ENCODE measurements at regions not wholly inside any gene's neighbourhood (a gene's known extent, or its start where the extent isn't known, plus 50 kb on each side); places are given as distances from the start of the nearest gene placed in this dataset.

- TF ChIP-seq TFDP1 (CRISPR knock-in tag; IDR thresholded peaks at IDR 0.05; ENCODE audit: borderline replicate concordance), result no peak
- TF ChIP-seq ZNF619 (CRISPR knock-in tag; IDR thresholded peaks at IDR 0.05), result no peak
- no peak for TF ChIP-seq MBNL3 (CRISPR knock-in tag; conservative IDR thresholded peaks at IDR 0.05)
- no peak for TF ChIP-seq ZFYVE20 (CRISPR knock-in tag; IDR thresholded peaks at IDR 0.05; ENCODE audit: borderline replicate concordance, low read depth)
- TF ChIP-seq PAX8 (CRISPR knock-in tag; IDR thresholded peaks at IDR 0.05; ENCODE audit: borderline replicate concordance), result no peak
- peak; percentile 82 for TF ChIP-seq GATAD2A (CRISPR knock-in tag; IDR thresholded peaks at IDR 0.05)
- no peak for TF ChIP-seq KLF16 (CRISPR knock-in tag; IDR thresholded peaks at IDR 0.05)
- no peak for TF ChIP-seq MZF1 (CRISPR knock-in tag; IDR thresholded peaks at IDR 0.05; ENCODE audit: borderline replicate concordance)
- TF ChIP-seq ZNF552 (CRISPR knock-in tag; IDR thresholded peaks at IDR 0.05; ENCODE audit: borderline replicate concordance), result no peak
- no peak for TF ChIP-seq DMAP1 (CRISPR knock-in tag; IDR thresholded peaks at IDR 0.05)
- no peak for TF ChIP-seq ZSCAN5A (CRISPR knock-in tag; IDR thresholded peaks at IDR 0.05; ENCODE audit: borderline replicate concordance)
- TF ChIP-seq MEF2D (CRISPR knock-in tag; IDR thresholded peaks at IDR 0.05), result no peak
- TF ChIP-seq PPARG (CRISPR knock-in tag; conservative IDR thresholded peaks at IDR 0.05), result peak; percentile 64; the same call in 1 of the 2 replicates
- TF ChIP-seq RARA (CRISPR knock-in tag; IDR thresholded peaks at IDR 0.05), result peak; percentile 76
- TF ChIP-seq ZNF609 (CRISPR knock-in tag; IDR thresholded peaks at IDR 0.05; ENCODE audit: borderline replicate concordance), result peak; percentile 62; the same call in 1 of the 2 replicates
- no peak for TF ChIP-seq XRCC5 (optimal IDR thresholded peaks at IDR 0.05; ENCODE audit: low read length)
- TF ChIP-seq KDM2A (CRISPR knock-in tag; IDR thresholded peaks at IDR 0.05; ENCODE audit: borderline replicate concordance, low read depth), result no peak
- TF ChIP-seq CSRNP1 (CRISPR knock-in tag; IDR thresholded peaks at IDR 0.05), result no peak
- no peak for TF ChIP-seq ZNF597 (CRISPR knock-in tag; IDR thresholded peaks at IDR 0.05)
- 0 out of 2 replicates have a peak, but pooled peaks have one; percentile 7 for TF ChIP-seq RELA (CRISPR knock-in tag; IDR thresholded peaks at IDR 0.05)
These were observed 104.8 kb upstream of the DPT start (continued) for GRCh38 chr1:168833801-168834224.
